ENCODE measurements at regions not wholly inside any gene's neighbourhood (a gene's known extent, or its start where the extent isn't known, plus 50 kb on each side); places are given as distances from the start of the nearest gene placed in this dataset.

- no peak overlapping the region for H3K9ac ChIP-seq (ENCODE audit: low read depth in 1 of 2, low read length in 2 of 2)
- H3K4me1 ChIP-seq (ENCODE audit: control insufficient read depth in 1 of 2, insufficient read depth in 2 of 2, low read length in 2 of 2), result no peaks in the 10 kb centered on the region
- no peaks in the 10 kb centered on the region for H3K27me3 ChIP-seq (ENCODE audit: control insufficient read depth in 1 of 2, insufficient read depth in 2 of 2, low read length in 2 of 2)
- H3K27ac ChIP-seq (ENCODE audit: low read depth, low read length), result no peak overlapping the region
- no peaks in the 10 kb centered on the region for H3K36me3 ChIP-seq (ENCODE audit: control insufficient read depth in 1 of 2, insufficient read depth in 2 of 2, low read length in 2 of 2)
- peaks cover 6 to 17% of the 10 kb centered on the region in 2 donors for H3K9me3 ChIP-seq (ENCODE audit: control insufficient read depth in 1 of 2, low read length in 2 of 2)
- H3K4me3 ChIP-seq (ENCODE audit: low read depth in 1 of 2, low read length in 2 of 2), result no peak overlapping the region
Observed at GRCh38 chr5:116347657-116348056, 227.0 kb downstream of the SEMA6A start.

- no peaks in the 10 kb centered on the region for H3K27me3 ChIP-seq (ENCODE audit: control insufficient read depth in 1 of 2, insufficient read depth in 2 of 2, low read length in 2 of 2)
- no peaks in the 10 kb centered on the region for H3K36me3 ChIP-seq (ENCODE audit: control insufficient read depth in 1 of 2, insufficient read depth in 2 of 2, low read length in 2 of 2)
- no peak overlapping the region for H3K4me3 ChIP-seq (ENCODE audit: low read depth in 1 of 2, low read length in 2 of 2)
- H3K9me3 ChIP-seq (ENCODE audit: control insufficient read depth in 1 of 2, low read length in 2 of 2), result peaks cover 6 to 15% of the 10 kb centered on the region in 2 donors
- no peak overlapping the region for H3K9ac ChIP-seq (ENCODE audit: low read depth in 1 of 2, low read length in 2 of 2)
- H3K27ac ChIP-seq (ENCODE audit: low read depth, low read length), result no peak overlapping the region
- H3K4me1 ChIP-seq (ENCODE audit: control insufficient read depth in 1 of 2, insufficient read depth in 2 of 2, low read length in 2 of 2), result no peaks in the 10 kb centered on the region
Observed at GRCh38 chr5:116343961-116344360, 230.7 kb downstream of the SEMA6A start.
